Upper lobe of right lung (tissue), 1 donor: ENCODE measurements at regions not wholly inside any gene's neighbourhood (a gene's known extent, or its start where the extent isn't known, plus 50 kb on each side); places are given as distances from the start of the nearest gene placed in this dataset.

Source experiments
- ATAC-seq: fragments of 200-7000 bp; cut with Tn5 transposase; one replicate; pipeline ENCODE4 v1.9.1; 2020; ENCODE audit warnings: mild to moderate bottlenecking, moderate library complexity
- DNase-seq: peaks from one replicate; pipeline ENCODE4 v3.0.0-alpha.2; 2020
- H3K27ac ChIP-seq: fragments of 200-600 bp; one replicate; pipeline ENCODE4 v1.8.0; 2022
- H3K27me3 ChIP-seq: fragments of 200-600 bp; one replicate; pipeline ENCODE4 v1.8.0; 2022; ENCODE audit warnings: mild to moderate bottlenecking
- H3K36me3 ChIP-seq: fragments of 200-600 bp; one replicate; pipeline ENCODE4 v1.8.0; 2022
- H3K4me1 ChIP-seq: fragments of 200-600 bp; one replicate; pipeline ENCODE4 v1.8.0; 2022
- H3K4me3 ChIP-seq: fragments of 200-600 bp; one replicate; pipeline ENCODE4 v1.8.0; 2022; ENCODE audit warnings: mild to moderate bottlenecking
- H3K9me3 ChIP-seq: fragments of 200-600 bp; one replicate; pipeline ENCODE4 v1.8.0; 2022
- CTCF ChIP-seq: fragments of 200-600 bp; IDR thresholded peaks from one replicate; pipeline ENCODE4 v1.8.0; 2022; ENCODE audit warnings: antibody characterized with exemption
- intact Hi-C: fragments of 100-400 bp; cut with DNase I; formaldehyde crosslinking; loops from one replicate; pipeline ENCODE4 v1.11.0; 2022
- donor health status: DM: no; HTN: yes; CAD: no; lungs with severe emphysema.

DNA sequence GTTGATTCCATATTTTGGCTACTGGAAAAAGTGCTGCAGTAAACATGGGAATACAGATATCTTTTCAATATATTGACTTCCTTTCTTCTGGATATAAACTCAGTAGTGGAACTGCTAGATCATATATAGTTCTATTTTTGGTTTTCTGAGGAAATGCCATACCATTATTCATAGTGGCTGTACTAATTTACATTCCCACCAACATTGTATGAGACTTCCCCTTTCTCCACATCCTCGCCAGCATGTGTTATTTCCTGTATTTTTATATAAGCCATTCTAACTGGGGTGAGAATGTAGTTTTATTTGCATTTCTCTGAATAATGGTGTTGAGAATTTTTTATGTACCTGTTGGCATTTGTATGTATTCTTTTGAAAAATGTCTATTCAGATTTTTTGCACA lies 385.2 kb downstream of the NUF2 start:
- no peak overlapping the region for H3K4me3 ChIP-seq

DNA sequence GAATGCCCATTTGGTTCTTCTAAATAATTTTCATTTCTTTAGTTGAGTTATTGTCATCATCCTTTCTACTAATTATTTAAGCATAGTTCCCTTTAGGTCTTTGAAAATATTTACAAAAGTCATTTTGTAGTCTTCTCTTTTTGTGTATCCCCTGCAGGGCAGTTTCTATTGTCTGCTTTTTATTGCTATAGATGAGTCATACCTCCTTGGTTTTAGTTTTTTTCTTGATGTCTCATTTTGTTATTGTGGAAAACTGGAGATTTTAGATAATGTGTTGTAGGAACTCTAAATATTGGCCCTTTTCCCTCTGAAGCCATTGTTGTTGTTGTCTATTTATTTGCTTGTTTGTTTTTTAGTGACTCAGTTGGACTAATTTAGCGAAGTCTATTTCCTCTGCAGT lies 387.9 kb downstream of the NUF2 start:
- ATAC-seq (no peak), DNase-seq (no peak)
- Histone ChIP-seq H3K9me3 (no peaks in the 10 kb centered on the region), H3K36me3 (no peaks in the 10 kb centered on the region), H3K4me1 (no peaks in the 10 kb centered on the region), H3K27ac (no peak overlapping the region), H3K4me3 (no peak overlapping the region), H3K27me3 (no peaks in the 10 kb centered on the region)
- intact Hi-C loops, result no loop called here
- no peak for TF ChIP-seq CTCF

More for the DNA sequence above, 385.2 kb downstream of the NUF2 start:
- H3K27me3 ChIP-seq, result no peaks in the 10 kb centered on the region
- DNase-seq (no peak), ATAC-seq (no peak)
- no peaks in the 10 kb centered on the region for H3K4me1 ChIP-seq
- H3K27ac ChIP-seq, result no peak overlapping the region
- intact Hi-C loops, result no loop called here
- no peaks in the 10 kb centered on the region for H3K9me3 ChIP-seq
- no peak for TF ChIP-seq CTCF
- H3K36me3 ChIP-seq, result no peaks in the 10 kb centered on the region

GRCh38 chr1:163712321-163712720 lies 390.6 kb downstream of the NUF2 start:
- H3K9me3 ChIP-seq, result no peaks in the 10 kb centered on the region
- H3K27me3 ChIP-seq, result no peaks in the 10 kb centered on the region
- no peak for TF ChIP-seq CTCF
- no peak for DNase-seq
- H3K4me1 ChIP-seq, result no peaks in the 10 kb centered on the region
- no peak overlapping the region for H3K4me3 ChIP-seq
- no peaks in the 10 kb centered on the region for H3K36me3 ChIP-seq
- H3K27ac ChIP-seq, result no peak overlapping the region
- no peak for ATAC-seq
- intact Hi-C loops, result no loop called here

GRCh38 chr1:163720294-163720693 lies 398.5 kb downstream of the NUF2 start:
- H3K27ac ChIP-seq, result no peak overlapping the region
- ATAC-seq (no peak), DNase-seq (no peak)
- H3K36me3 ChIP-seq, result no peaks in the 10 kb centered on the region
- intact Hi-C loops, result no loop called here
- TF ChIP-seq CTCF, result no peak
- no peaks in the 10 kb centered on the region for H3K4me1 ChIP-seq
- peaks cover 15% of the 10 kb centered on the region for H3K9me3 ChIP-seq
- no peaks in the 10 kb centered on the region for H3K27me3 ChIP-seq
- H3K4me3 ChIP-seq, result no peak overlapping the region

GRCh38 chr1:163725551-163725950 lies 403.8 kb downstream of the NUF2 start:
- Histone ChIP-seq H3K4me3 (no peak overlapping the region), H3K4me1 (no peaks in the 10 kb centered on the region), H3K27me3 (no peaks in the 10 kb centered on the region), H3K27ac (no peak overlapping the region), H3K36me3 (no peaks in the 10 kb centered on the region), H3K9me3 (no peaks in the 10 kb centered on the region)
- TF ChIP-seq CTCF, result no peak
- DNase-seq (no peak), ATAC-seq (no peak)
- intact Hi-C loops, result no loop called here

- intact Hi-C loops, result no loop called here
- Histone ChIP-seq H3K36me3 (no peaks in the 10 kb centered on the region), H3K27ac (no peak overlapping the region), H3K9me3 (no peaks in the 10 kb centered on the region), H3K27me3 (no peaks in the 10 kb centered on the region), H3K4me1 (no peaks in the 10 kb centered on the region), H3K4me3 (no peak overlapping the region)
- ATAC-seq (no peak), DNase-seq (no peak)
- TF ChIP-seq CTCF, result no peak
Measured at GRCh38 chr1:163730411-163730821, 408.7 kb downstream of the NUF2 start.
